Activated CD4-positive, alpha-beta T cell treated with anti-CD3 and anti-CD28 coated beads for 36 hours (primary cell): ENCODE measurements at regions not wholly inside any gene's neighbourhood (a gene's known extent, or its start where the extent isn't known, plus 50 kb on each side); places are given as distances from the start of the nearest gene placed in this dataset.
"Not testable (repeated sequence)": the region's sequence is repeated elsewhere in the genome, so short reads cannot be mapped to it uniquely, and the experiment has no call there.

Experiments used
- ATAC-seq: fragments of 200-7000 bp; cut with Tn5 transposase; one replicate; pipeline ENCODE4 v1.10.0; 2021; ENCODE audit warnings: mild to moderate bottlenecking, moderate library complexity
- CTCF ChIA-PET: fragments of 350-600 bp; sonication (Branson Sonifier 250); formaldehyde crosslinking; loops from one replicate; lab custom pipeline; 2021; ENCODE audit warnings: antibody characterized with exemption; lab: Charles Lee
- POLR2A ChIA-PET: fragments of 350-600 bp; sonication (Branson Sonifier 250); formaldehyde crosslinking; loops from one replicate; lab custom pipeline; 2021; ENCODE audit warnings: antibody characterized with exemption, inconsistent platforms; lab: Charles Lee
- DNase-seq: peaks from one replicate; pipeline ENCODE4 v3.0.0-alpha.2; 2020
- H3K27ac Mint-ChIP-seq: one replicate; pipeline ENCODE4 v1.8.0; 2021; ENCODE audit warnings: mixed read lengths
- H3K27me3 Mint-ChIP-seq: one replicate; pipeline ENCODE4 v1.8.0; 2021; ENCODE audit warnings: mixed read lengths
- H3K36me3 Mint-ChIP-seq: one replicate; pipeline ENCODE4 v1.8.0; 2021; ENCODE audit warnings: low read depth, mixed read lengths
- H3K4me1 Mint-ChIP-seq: one replicate; pipeline ENCODE4 v1.8.0; 2021; ENCODE audit warnings: mixed read lengths
- H3K4me3 Mint-ChIP-seq: one replicate; pipeline ENCODE4 v1.8.0; 2021; ENCODE audit warnings: mild to moderate bottlenecking, moderate library complexity, mixed read lengths
- H3K9me3 Mint-ChIP-seq: one replicate; pipeline ENCODE4 v1.8.0; 2021; ENCODE audit warnings: low read depth, mixed read lengths
- intact Hi-C, 2 experiments: fragments of 100-400 bp; cut with DNase I in 1 of 2; cut with micrococcal nuclease in 1 of 2; formaldehyde crosslinking; loops; one replicate each; pipeline versions ENCODE4 v1.14.2 to v1.15.1; 2022 to 2024; cut with DNase I, micrococcal nuclease

DNA sequence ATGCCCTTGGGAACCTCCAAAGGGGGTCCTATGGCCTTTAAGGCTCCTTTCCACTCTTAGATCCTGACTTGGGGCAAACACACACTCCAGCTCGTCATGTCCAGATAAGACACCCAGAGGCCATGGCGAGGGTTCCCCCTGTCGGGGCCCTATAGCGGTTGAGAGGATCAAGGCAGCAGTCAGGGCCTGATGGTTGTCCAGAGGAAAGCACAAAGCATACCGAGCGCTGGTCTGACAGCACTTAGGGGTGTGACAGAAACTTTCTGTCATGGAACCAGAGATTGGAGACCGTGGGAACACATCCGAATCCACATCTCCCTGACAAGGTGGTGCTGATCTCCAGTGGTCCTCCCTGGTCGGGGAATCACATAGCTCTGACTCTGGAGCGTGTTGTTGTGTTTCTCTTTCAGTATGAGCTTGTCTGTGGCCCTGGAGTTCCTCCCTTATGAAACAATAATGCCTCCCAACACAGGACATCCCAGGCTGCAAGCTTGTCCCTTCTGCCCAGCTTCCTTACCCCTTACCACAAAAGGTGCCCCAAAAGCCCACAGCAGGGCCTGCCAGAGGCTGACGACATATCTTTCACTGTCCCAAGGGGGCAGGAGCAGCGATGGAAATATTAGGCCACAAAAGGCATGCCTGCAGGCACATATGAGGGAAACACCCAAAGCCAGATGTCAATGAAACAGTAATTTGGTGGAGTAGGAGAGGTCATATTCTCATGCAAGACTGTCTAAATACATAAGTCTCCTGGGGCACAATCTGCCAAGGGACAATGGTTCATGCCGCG is 144.2 kb downstream of the ADRA2C start:
- H3K27ac Mint-ChIP-seq, H3K36me3 Mint-ChIP-seq, DNase-seq, H3K9me3 Mint-ChIP-seq, ATAC-seq, CTCF ChIA-PET, intact Hi-C loops, POLR2A ChIA-PET, H3K27me3 Mint-ChIP-seq, H3K4me3 Mint-ChIP-seq, H3K4me1 Mint-ChIP-seq: not testable (repeated sequence)

DNA sequence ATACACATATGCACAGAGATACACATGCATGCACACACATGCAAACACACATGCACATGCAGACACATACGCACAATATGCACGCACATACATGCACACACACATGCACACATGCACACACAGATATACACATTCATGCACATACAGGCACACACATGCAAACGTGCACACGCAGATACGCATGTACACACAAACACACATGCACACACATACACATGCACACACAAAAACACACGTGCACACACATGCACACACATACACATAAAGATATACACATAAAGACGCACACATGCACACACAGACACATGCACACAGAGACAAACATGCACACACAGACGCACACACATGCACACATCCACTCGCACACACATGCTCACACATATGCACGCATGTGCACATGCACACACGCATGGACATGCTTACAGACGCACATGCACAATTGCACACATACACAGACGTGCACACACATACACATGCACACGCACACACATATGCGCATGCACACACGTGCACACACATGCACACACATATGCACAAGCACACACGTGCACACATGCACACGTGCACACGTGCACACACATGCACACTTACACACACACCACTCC is 145.2 kb downstream of the ADRA2C start:
- ChIA-PET CTCF (no interaction called here), POLR2A (no interaction called here)
- intact Hi-C loops = no loop called here
- Mint-ChIP-seq H3K4me3 (no peak overlapping the region), H3K4me1 (no peaks in the 10 kb centered on the region), H3K27me3 (peaks cover 3% of the 10 kb centered on the region), H3K27ac (no peak overlapping the region), H3K9me3 (peaks cover 6% of the 10 kb centered on the region), H3K36me3 (no peaks in the 10 kb centered on the region)
- DNase-seq = no peak
- ATAC-seq = no peak

DNA sequence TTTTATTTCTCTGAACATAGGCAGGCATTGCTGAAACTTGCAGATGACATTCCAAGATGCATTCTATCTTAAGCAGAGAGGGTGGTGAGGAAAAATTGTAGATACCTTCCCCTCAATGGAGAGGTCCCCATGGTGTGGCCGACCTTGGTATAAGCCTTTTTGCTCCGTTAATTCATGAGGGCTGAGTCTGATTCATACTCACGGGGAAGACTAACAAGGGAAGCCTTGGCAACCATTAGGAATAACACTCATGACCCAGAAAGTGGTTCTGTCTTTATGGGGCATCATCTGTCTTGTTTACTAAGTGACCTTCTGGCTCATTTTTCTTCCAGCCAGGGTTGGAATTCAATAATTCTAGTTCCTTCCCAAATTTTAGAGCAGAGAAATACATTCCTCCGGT is 148.3 kb downstream of the ADRA2C start:
- H3K36me3 Mint-ChIP-seq, CTCF ChIA-PET, DNase-seq, H3K4me3 Mint-ChIP-seq, POLR2A ChIA-PET, H3K9me3 Mint-ChIP-seq, H3K4me1 Mint-ChIP-seq, H3K27me3 Mint-ChIP-seq, ATAC-seq, intact Hi-C loops, H3K27ac Mint-ChIP-seq: not testable (repeated sequence)

DNA sequence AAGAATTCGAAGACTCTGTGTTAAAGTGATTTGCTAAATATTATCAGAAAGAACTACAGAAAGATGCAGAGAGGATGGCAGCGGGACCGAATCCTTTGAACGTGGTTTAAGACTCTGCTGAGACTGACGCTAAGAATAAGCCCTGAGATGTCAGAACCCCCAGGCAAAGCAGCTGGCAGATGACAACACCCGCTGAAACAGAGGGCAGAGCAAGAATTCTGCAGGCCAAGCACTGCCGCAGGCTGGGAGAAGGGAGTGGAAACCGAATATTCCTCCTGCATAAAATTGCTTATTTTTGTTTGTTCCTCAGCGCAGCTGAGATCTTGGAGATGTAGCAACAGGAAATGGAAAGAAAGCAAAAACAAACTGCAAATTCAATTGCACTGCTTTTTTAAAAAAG is 153.3 kb downstream of the ADRA2C start:
- intact Hi-C loops, H3K4me3 Mint-ChIP-seq, H3K27ac Mint-ChIP-seq, POLR2A ChIA-PET, H3K36me3 Mint-ChIP-seq, H3K27me3 Mint-ChIP-seq, CTCF ChIA-PET, DNase-seq, H3K4me1 Mint-ChIP-seq, ATAC-seq, H3K9me3 Mint-ChIP-seq: not testable (repeated sequence)

- H3K9me3 Mint-ChIP-seq, POLR2A ChIA-PET, intact Hi-C loops: not testable (repeated sequence)
Observed at GRCh38 chr4:3921902-3922301, 155.7 kb downstream of the ADRA2C start.

GRCh38 chr4:3925841-3926240 is 159.7 kb downstream of the ADRA2C start:
- ATAC-seq, DNase-seq, H3K4me1 Mint-ChIP-seq, H3K27ac Mint-ChIP-seq, POLR2A ChIA-PET, intact Hi-C loops, H3K36me3 Mint-ChIP-seq, H3K4me3 Mint-ChIP-seq, CTCF ChIA-PET, H3K9me3 Mint-ChIP-seq: not testable (repeated sequence)
- peaks cover 14% of the 10 kb centered on the region for H3K27me3 Mint-ChIP-seq

More at GRCh38 chr4:3921902-3922301, 155.7 kb downstream of the ADRA2C start:
- H3K36me3 Mint-ChIP-seq, ATAC-seq, CTCF ChIA-PET, H3K27me3 Mint-ChIP-seq, H3K27ac Mint-ChIP-seq, DNase-seq, H3K4me1 Mint-ChIP-seq, H3K4me3 Mint-ChIP-seq: not testable (repeated sequence)

GRCh38 chr4:3926271-3926670 is 160.1 kb downstream of the ADRA2C start:
- H3K36me3 Mint-ChIP-seq, H3K9me3 Mint-ChIP-seq, H3K27ac Mint-ChIP-seq, intact Hi-C loops, DNase-seq, H3K4me1 Mint-ChIP-seq, ATAC-seq, H3K4me3 Mint-ChIP-seq, POLR2A ChIA-PET, CTCF ChIA-PET: not testable (repeated sequence)
- H3K27me3 Mint-ChIP-seq = peaks cover 14% of the 10 kb centered on the region

GRCh38 chr4:3926969-3927755 is 161.0 kb downstream of the ADRA2C start:
- DNase-seq, CTCF ChIA-PET, POLR2A ChIA-PET, H3K4me1 Mint-ChIP-seq, H3K4me3 Mint-ChIP-seq, H3K27ac Mint-ChIP-seq, ATAC-seq, intact Hi-C loops, H3K9me3 Mint-ChIP-seq, H3K36me3 Mint-ChIP-seq: not testable (repeated sequence)
- H3K27me3 Mint-ChIP-seq = peaks cover 14% of the 10 kb centered on the region

DNA sequence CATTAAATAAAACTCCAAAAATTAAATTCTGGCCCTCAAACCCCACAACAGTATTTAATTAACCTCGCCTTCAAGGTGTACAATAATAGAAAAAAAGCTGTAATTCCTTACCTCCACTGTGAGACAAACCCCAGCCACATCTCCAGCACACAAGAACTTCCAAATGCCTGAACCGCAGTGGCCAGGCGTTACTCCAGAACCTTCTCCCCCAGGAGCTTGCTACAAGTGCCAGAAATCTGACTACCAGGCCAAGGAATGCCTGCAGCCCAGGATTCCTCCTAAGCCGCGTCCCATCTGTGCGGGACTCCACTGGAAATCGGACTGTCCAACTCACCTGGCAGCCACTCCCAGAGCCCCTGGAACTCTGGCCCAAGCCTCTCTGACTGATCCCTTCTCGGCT is 163.2 kb downstream of the ADRA2C start:
- H3K4me3 Mint-ChIP-seq, CTCF ChIA-PET, H3K36me3 Mint-ChIP-seq, intact Hi-C loops, H3K4me1 Mint-ChIP-seq, ATAC-seq, POLR2A ChIA-PET, H3K9me3 Mint-ChIP-seq, DNase-seq, H3K27ac Mint-ChIP-seq: not testable (repeated sequence)
- H3K27me3 Mint-ChIP-seq = peaks cover 14% of the 10 kb centered on the region

GRCh38 chr4:3932734-3933133 is 166.5 kb downstream of the ADRA2C start:
- peaks cover 11% of the 10 kb centered on the region for H3K27me3 Mint-ChIP-seq
- DNase-seq, H3K36me3 Mint-ChIP-seq, CTCF ChIA-PET, H3K4me1 Mint-ChIP-seq, ATAC-seq, H3K4me3 Mint-ChIP-seq, POLR2A ChIA-PET, intact Hi-C loops, H3K9me3 Mint-ChIP-seq, H3K27ac Mint-ChIP-seq: not testable (repeated sequence)

DNA sequence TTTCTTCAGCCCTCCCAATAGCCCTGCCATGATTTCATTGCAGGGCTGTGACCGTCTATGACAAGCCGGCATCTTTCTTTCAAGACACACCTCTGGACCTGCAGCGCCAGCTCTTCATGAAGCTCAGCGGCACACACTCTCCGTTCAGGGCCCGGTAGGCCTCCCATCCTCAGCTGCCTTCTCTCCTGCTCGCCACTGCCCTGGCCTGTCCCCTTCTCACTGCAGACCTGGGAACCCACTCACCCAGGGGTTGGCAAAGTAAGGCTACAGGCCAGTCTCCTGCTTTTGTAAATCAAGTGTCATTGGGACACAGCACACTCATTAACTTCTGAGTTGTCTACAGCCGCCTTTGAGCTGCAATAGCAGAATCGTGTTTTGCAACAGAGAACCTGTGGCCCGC is 169.2 kb downstream of the ADRA2C start:
- H3K4me3 Mint-ChIP-seq, H3K27me3 Mint-ChIP-seq, ATAC-seq, POLR2A ChIA-PET, H3K4me1 Mint-ChIP-seq, intact Hi-C loops, H3K36me3 Mint-ChIP-seq, DNase-seq, H3K27ac Mint-ChIP-seq, H3K9me3 Mint-ChIP-seq, CTCF ChIA-PET: not testable (repeated sequence)
